ENCODE measurements at regions not wholly inside any gene's neighbourhood (a gene's known extent, or its start where the extent isn't known, plus 50 kb on each side); places are given as distances from the start of the nearest gene placed in this dataset.

DNA sequence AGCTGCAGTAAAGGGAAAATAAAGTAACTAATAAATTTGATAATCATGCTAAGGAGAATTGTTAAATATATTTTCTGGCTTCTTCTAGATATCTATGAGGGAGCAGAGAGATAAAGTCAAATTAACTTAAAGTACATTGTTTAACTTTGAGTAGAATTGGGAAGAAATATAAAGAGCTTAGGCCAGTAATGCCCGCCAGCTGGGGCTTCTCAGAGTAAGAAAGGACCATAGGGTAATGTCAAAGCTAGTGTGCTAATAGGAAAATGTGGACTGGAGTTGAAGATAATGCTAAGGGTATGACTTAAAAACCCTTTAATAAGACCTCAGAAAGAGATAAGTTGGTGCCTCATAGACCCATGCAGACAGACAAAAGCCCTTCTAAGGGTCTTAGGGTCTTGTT is 411.6 kb upstream of the ANO3 start:
- TF ChIP-seq POLR2A (IDR thresholded peaks at IDR 0.05; ENCODE audit: low read length) (no peak), GATA1 (IDR thresholded peaks at IDR 0.05; ENCODE audit: low read depth, low read length) (no peak)

All from erythroblast (primary cell).